ENCODE measurements at regions not wholly inside any gene's neighbourhood (a gene's known extent, or its start where the extent isn't known, plus 50 kb on each side); places are given as distances from the start of the nearest gene placed in this dataset.

- no peak for TF ChIP-seq Cebpa-rat (IDR thresholded peaks at IDR 0.05)
- H3K4me2 ChIP-seq, result no peak overlapping the region
- H3K4me3 ChIP-seq, result no peak overlapping the region
- H3K36me3 ChIP-seq, result no peaks in the 10 kb centered on the region
- H3K27ac ChIP-seq, result no peak overlapping the region
- no peaks in the 10 kb centered on the region for H4K20me1 ChIP-seq
- H3K27me3 ChIP-seq, result no peaks in the 10 kb centered on the region
- H3K4me1 ChIP-seq, result peaks cover 9% of the 10 kb centered on the region
- H3K9ac ChIP-seq, result no peak overlapping the region
- no peaks in the 10 kb centered on the region for H3K9me3 ChIP-seq
These were observed 137.3 kb downstream of the FAM114A2 start for GRCh38 chr5:153901449-153901848.

- Histone ChIP-seq H4K20me1 (no peaks in the 10 kb centered on the region), H3K4me3 (no peak overlapping the region), H3K9ac (no peak overlapping the region), H3K9me3 (no peaks in the 10 kb centered on the region), H3K4me2 (no peak overlapping the region), H3K27ac (no peak overlapping the region), H3K36me3 (no peaks in the 10 kb centered on the region), H3K4me1 (peaks cover 14% of the 10 kb centered on the region), H3K27me3 (no peaks in the 10 kb centered on the region)
- no peak for TF ChIP-seq Cebpa-rat (IDR thresholded peaks at IDR 0.05)
These were observed 137.9 kb downstream of the FAM114A2 start for GRCh38 chr5:153900703-153901395.

- Histone ChIP-seq H3K4me1 (peaks cover 14% of the 10 kb centered on the region), H3K36me3 (no peaks in the 10 kb centered on the region), H3K4me3 (no peak overlapping the region), H3K27me3 (no peaks in the 10 kb centered on the region), H3K27ac (no peak overlapping the region), H3K9me3 (no peaks in the 10 kb centered on the region), H3K4me2 (no peak overlapping the region), H3K9ac (no peak overlapping the region), H4K20me1 (no peaks in the 10 kb centered on the region)
- no peak for TF ChIP-seq Cebpa-rat (IDR thresholded peaks at IDR 0.05)
These were observed 139.0 kb downstream of the FAM114A2 start for GRCh38 chr5:153899746-153900145.

GRCh38 chr5:153896701-153897100 lies 142.0 kb downstream of the FAM114A2 start:
- H3K36me3 ChIP-seq, result no peaks in the 10 kb centered on the region
- H3K4me2 ChIP-seq, result peak overlapping the region; percentile 26; the same call in 1 of the 2 replicates
- no peak for TF ChIP-seq Cebpa-rat (IDR thresholded peaks at IDR 0.05)
- H3K27ac ChIP-seq, result no peak overlapping the region
- H3K9me3 ChIP-seq, result no peaks in the 10 kb centered on the region
- no peaks in the 10 kb centered on the region for H3K27me3 ChIP-seq
- no peak overlapping the region for H3K9ac ChIP-seq
- H3K4me3 ChIP-seq, result no peak overlapping the region
- peaks cover 14% of the 10 kb centered on the region for H3K4me1 ChIP-seq
- H4K20me1 ChIP-seq, result no peaks in the 10 kb centered on the region

GRCh38 chr5:153896117-153896516 lies 142.6 kb downstream of the FAM114A2 start:
- Histone ChIP-seq H4K20me1 (no peaks in the 10 kb centered on the region), H3K9ac (no peak overlapping the region), H3K27ac (no peak overlapping the region), H3K4me3 (no peak overlapping the region), H3K4me2 (no peak overlapping the region; the same call in 1 of the 2 replicates), H3K36me3 (no peaks in the 10 kb centered on the region), H3K4me1 (peaks cover 14% of the 10 kb centered on the region), H3K27me3 (no peaks in the 10 kb centered on the region), H3K9me3 (no peaks in the 10 kb centered on the region)
- no peak for TF ChIP-seq Cebpa-rat (IDR thresholded peaks at IDR 0.05)

GRCh38 chr5:153895266-153895665 lies 143.4 kb downstream of the FAM114A2 start:
- no peaks in the 10 kb centered on the region for H3K9me3 ChIP-seq
- H3K4me2 ChIP-seq, result no peak overlapping the region
- no peaks in the 10 kb centered on the region for H3K36me3 ChIP-seq
- H3K27me3 ChIP-seq, result no peaks in the 10 kb centered on the region
- H3K4me1 ChIP-seq, result peaks cover 14% of the 10 kb centered on the region
- H4K20me1 ChIP-seq, result no peaks in the 10 kb centered on the region
- no peak for TF ChIP-seq Cebpa-rat (IDR thresholded peaks at IDR 0.05)
- no peak overlapping the region for H3K27ac ChIP-seq
- no peak overlapping the region for H3K4me3 ChIP-seq
- H3K9ac ChIP-seq, result no peak overlapping the region

GRCh38 chr5:153893817-153894216 lies 144.9 kb downstream of the FAM114A2 start:
- H3K4me1 ChIP-seq, result peaks cover 14% of the 10 kb centered on the region
- no peak overlapping the region for H3K4me2 ChIP-seq
- H3K4me3 ChIP-seq, result no peak overlapping the region
- no peak overlapping the region for H3K9ac ChIP-seq
- H4K20me1 ChIP-seq, result no peaks in the 10 kb centered on the region
- no peak for TF ChIP-seq Cebpa-rat (IDR thresholded peaks at IDR 0.05)
- no peak overlapping the region for H3K27ac ChIP-seq
- no peaks in the 10 kb centered on the region for H3K9me3 ChIP-seq
- no peaks in the 10 kb centered on the region for H3K36me3 ChIP-seq
- H3K27me3 ChIP-seq, result no peaks in the 10 kb centered on the region

- peaks cover 4% of the 10 kb centered on the region for H3K4me1 ChIP-seq
- H3K4me2 ChIP-seq, result no peak overlapping the region
- no peaks in the 10 kb centered on the region for H3K27me3 ChIP-seq
- no peak overlapping the region for H3K27ac ChIP-seq
- no peak overlapping the region for H3K4me3 ChIP-seq
- no peaks in the 10 kb centered on the region for H3K36me3 ChIP-seq
- H3K9ac ChIP-seq, result no peak overlapping the region
- no peaks in the 10 kb centered on the region for H3K9me3 ChIP-seq
- H4K20me1 ChIP-seq, result no peaks in the 10 kb centered on the region
- TF ChIP-seq Cebpa-rat (IDR thresholded peaks at IDR 0.05), result no peak
These were observed 147.3 kb downstream of the FAM114A2 start for GRCh38 chr5:153891394-153891793.

- H3K4me1 ChIP-seq, result no peaks in the 10 kb centered on the region
- no peak overlapping the region for H3K27ac ChIP-seq
- H4K20me1 ChIP-seq, result no peaks in the 10 kb centered on the region
- no peak overlapping the region for H3K4me2 ChIP-seq
- no peak overlapping the region for H3K9ac ChIP-seq
- TF ChIP-seq Cebpa-rat (IDR thresholded peaks at IDR 0.05), result no peak
- H3K4me3 ChIP-seq, result no peak overlapping the region
- H3K27me3 ChIP-seq, result no peaks in the 10 kb centered on the region
- no peaks in the 10 kb centered on the region for H3K36me3 ChIP-seq
- no peaks in the 10 kb centered on the region for H3K9me3 ChIP-seq
These were observed 149.9 kb downstream of the FAM114A2 start for GRCh38 chr5:153888781-153889180.

- H3K36me3 ChIP-seq, result no peaks in the 10 kb centered on the region
- no peaks in the 10 kb centered on the region for H3K4me1 ChIP-seq
- H3K9ac ChIP-seq, result no peak overlapping the region
- H4K20me1 ChIP-seq, result no peaks in the 10 kb centered on the region
- no peak for TF ChIP-seq Cebpa-rat (IDR thresholded peaks at IDR 0.05)
- H3K4me2 ChIP-seq, result no peak overlapping the region
- no peaks in the 10 kb centered on the region for H3K9me3 ChIP-seq
- H3K27me3 ChIP-seq, result no peaks in the 10 kb centered on the region
- H3K4me3 ChIP-seq, result no peak overlapping the region
- no peak overlapping the region for H3K27ac ChIP-seq
These were observed 153.6 kb downstream of the FAM114A2 start for GRCh38 chr5:153885141-153885540.

GRCh38 chr5:153884612-153884957 lies 154.1 kb downstream of the FAM114A2 start:
- Histone ChIP-seq H3K9me3 (no peaks in the 10 kb centered on the region), H4K20me1 (no peaks in the 10 kb centered on the region), H3K4me2 (no peak overlapping the region), H3K4me1 (no peaks in the 10 kb centered on the region), H3K27me3 (no peaks in the 10 kb centered on the region), H3K9ac (no peak overlapping the region), H3K4me3 (no peak overlapping the region), H3K36me3 (no peaks in the 10 kb centered on the region), H3K27ac (no peak overlapping the region)
- TF ChIP-seq Cebpa-rat (IDR thresholded peaks at IDR 0.05), result no peak

Measured in BLaER1 (cell line).